GM19438 (cell line): ENCODE measurements at regions not wholly inside any gene's neighbourhood (a gene's known extent, or its start where the extent isn't known, plus 50 kb on each side); places are given as distances from the start of the nearest gene placed in this dataset.

Experiments
- ATAC-seq: cut with Tn5 transposase; IDR thresholded peaks from one replicate; pipeline ENCODE4 v1.9.1; 2021; ENCODE audit warnings: low read depth; ENCODE audit not compliant: unreplicated experiment

GRCh38 chrX:39508300-39508692 is 589.5 kb downstream of the BCOR start:
- ATAC-seq, result no peak

- no peak for ATAC-seq
These were observed 588.6 kb downstream of the BCOR start for GRCh38 chrX:39509157-39509556.

- no peak for ATAC-seq
These were observed 583.9 kb downstream of the BCOR start for GRCh38 chrX:39513836-39514235.

- no peak for ATAC-seq
These were observed 583.0 kb downstream of the BCOR start for GRCh38 chrX:39514801-39515200.

- ATAC-seq, result no peak
These were observed 581.3 kb downstream of the BCOR start for GRCh38 chrX:39516427-39516841.

- no peak for ATAC-seq
These were observed 579.2 kb downstream of the BCOR start for GRCh38 chrX:39518476-39519029.

GRCh38 chrX:39519030-39519488 is 578.7 kb downstream of the BCOR start:
- ATAC-seq, result no peak

- no peak for ATAC-seq
These were observed 578.0 kb downstream of the BCOR start for GRCh38 chrX:39519566-39520301.

GRCh38 chrX:39525758-39526157 is 572.0 kb downstream of the BCOR start:
- no peak for ATAC-seq

GRCh38 chrX:39527025-39527424 is 570.7 kb downstream of the BCOR start:
- no peak for ATAC-seq

GRCh38 chrX:39528161-39528916 is 569.4 kb downstream of the BCOR start:
- ATAC-seq, result no peak

GRCh38 chrX:39532761-39533160 is 565.0 kb downstream of the BCOR start:
- ATAC-seq, result no peak

- ATAC-seq, result no peak
These were observed 562.8 kb downstream of the BCOR start for GRCh38 chrX:39534949-39535348.

GRCh38 chrX:39536211-39536610 is 561.5 kb downstream of the BCOR start:
- ATAC-seq, result no peak

GRCh38 chrX:39541881-39542280 is 555.9 kb downstream of the BCOR start:
- no peak for ATAC-seq

GRCh38 chrX:39542316-39542715 is 555.4 kb downstream of the BCOR start:
- ATAC-seq, result no peak

- no peak for ATAC-seq
These were observed 546.9 kb downstream of the BCOR start for GRCh38 chrX:39550795-39551361.

- no peak for ATAC-seq
These were observed 546.0 kb downstream of the BCOR start for GRCh38 chrX:39551762-39552161.

GRCh38 chrX:39555431-39555830 is 542.3 kb downstream of the BCOR start:
- ATAC-seq, result no peak

- no peak for ATAC-seq
These were observed 541.7 kb downstream of the BCOR start for GRCh38 chrX:39556056-39556455.

GRCh38 chrX:39559229-39559628 is 538.5 kb downstream of the BCOR start:
- ATAC-seq, result no peak
